ENCODE measurements at regions not wholly inside any gene's neighbourhood (a gene's known extent, or its start where the extent isn't known, plus 50 kb on each side); places are given as distances from the start of the nearest gene placed in this dataset.
"Not testable (repeated sequence)": the region's sequence is repeated elsewhere in the genome, so short reads cannot be mapped to it uniquely, and the experiment has no call there.

- TF ChIP-seq CTCF (IDR thresholded peaks at IDR 0.05; ENCODE audit: unreplicated experiment): no peak
- Mint-ChIP-seq H3K4me3 (ENCODE audit: unreplicated experiment) (no peak overlapping the region), H3K4me1 (ENCODE audit: unreplicated experiment) (no peaks in the 10 kb centered on the region), H3K27ac (ENCODE audit: unreplicated experiment) (no peak overlapping the region), H3K36me3 (ENCODE audit: low read depth, unreplicated experiment) (no peaks in the 10 kb centered on the region), H3K27me3 (ENCODE audit: unreplicated experiment) (no peaks in the 10 kb centered on the region), H3K9me3 (ENCODE audit: unreplicated experiment) (no peaks in the 10 kb centered on the region)
- DNase-seq (ENCODE audit: low spot score): no peak
Observed at GRCh38 chr2:77720115-77720514, 197.9 kb upstream of the LRRTM4 start.

- no peak for DNase-seq (ENCODE audit: low spot score)
- Mint-ChIP-seq H3K4me1 (ENCODE audit: unreplicated experiment) (no peaks in the 10 kb centered on the region), H3K36me3 (ENCODE audit: low read depth, unreplicated experiment) (no peaks in the 10 kb centered on the region), H3K27ac (ENCODE audit: unreplicated experiment) (no peak overlapping the region), H3K9me3 (ENCODE audit: unreplicated experiment) (no peaks in the 10 kb centered on the region), H3K4me3 (ENCODE audit: unreplicated experiment) (no peak overlapping the region), H3K27me3 (ENCODE audit: unreplicated experiment) (no peaks in the 10 kb centered on the region)
- TF ChIP-seq CTCF (IDR thresholded peaks at IDR 0.05; ENCODE audit: unreplicated experiment): no peak
Observed at GRCh38 chr2:77721593-77721992, 199.4 kb upstream of the LRRTM4 start.

- H3K4me1 Mint-ChIP-seq (ENCODE audit: unreplicated experiment): no peaks in the 10 kb centered on the region
- DNase-seq (ENCODE audit: low spot score): no peak
- no peak for TF ChIP-seq CTCF (IDR thresholded peaks at IDR 0.05; ENCODE audit: unreplicated experiment)
- no peaks in the 10 kb centered on the region for H3K9me3 Mint-ChIP-seq (ENCODE audit: unreplicated experiment)
- no peak overlapping the region for H3K27ac Mint-ChIP-seq (ENCODE audit: unreplicated experiment)
- H3K4me3 Mint-ChIP-seq (ENCODE audit: unreplicated experiment): no peak overlapping the region
- no peaks in the 10 kb centered on the region for H3K27me3 Mint-ChIP-seq (ENCODE audit: unreplicated experiment)
- no peaks in the 10 kb centered on the region for H3K36me3 Mint-ChIP-seq (ENCODE audit: low read depth, unreplicated experiment)
Observed at GRCh38 chr2:77725045-77725444, 202.9 kb upstream of the LRRTM4 start.

- H3K36me3 Mint-ChIP-seq (ENCODE audit: low read depth, unreplicated experiment); H3K9me3 Mint-ChIP-seq (ENCODE audit: unreplicated experiment); H3K27ac Mint-ChIP-seq (ENCODE audit: unreplicated experiment); H3K4me1 Mint-ChIP-seq (ENCODE audit: unreplicated experiment); H3K4me3 Mint-ChIP-seq (ENCODE audit: unreplicated experiment); H3K27me3 Mint-ChIP-seq (ENCODE audit: unreplicated experiment); DNase-seq (ENCODE audit: low spot score): not testable (repeated sequence)
Observed at GRCh38 chr2:77734662-77735340, 212.6 kb upstream of the LRRTM4 start.

GRCh38 chr2:77737236-77737635 lies 215.1 kb upstream of the LRRTM4 start:
- TF ChIP-seq CTCF (IDR thresholded peaks at IDR 0.05; ENCODE audit: unreplicated experiment): no peak
- Mint-ChIP-seq H3K4me1 (ENCODE audit: unreplicated experiment) (no peaks in the 10 kb centered on the region), H3K4me3 (ENCODE audit: unreplicated experiment) (no peak overlapping the region), H3K27me3 (ENCODE audit: unreplicated experiment) (no peaks in the 10 kb centered on the region), H3K36me3 (ENCODE audit: low read depth, unreplicated experiment) (no peaks in the 10 kb centered on the region), H3K27ac (ENCODE audit: unreplicated experiment) (no peak overlapping the region), H3K9me3 (ENCODE audit: unreplicated experiment) (no peaks in the 10 kb centered on the region)
- no peak for DNase-seq (ENCODE audit: low spot score)

All from endothelial cell (in vitro differentiated cells).